H1 (cell line): ENCODE measurements at regions not wholly inside any gene's neighbourhood (a gene's known extent, or its start where the extent isn't known, plus 50 kb on each side); places are given as distances from the start of the nearest gene placed in this dataset.

Experiments
- CREB1 ChIP-seq: IDR thresholded peaks from 2 replicates; pipeline ENCODE4 v1.6.1; 2012; ENCODE audit warnings: inconsistent platforms
- CTCF ChIP-seq, 3 experiments: IDR thresholded peaks; 1 replicate in 2 of 3; 2 replicates in 1 of 3; pipeline versions ENCODE4 v1.5.1 to v1.6.1; 2011; ENCODE audit warnings: low read length in 3 of 3, mild to moderate bottlenecking in 3 of 3, inconsistent platforms in 2 of 3, low read depth in 1 of 3, moderate library complexity in 1 of 3; ENCODE audit not compliant: insufficient read depth in 1 of 3; ENCODE audit errors: control extremely low read depth in 1 of 3
- EP300 ChIP-seq, 2 experiments: IDR thresholded peaks; 1 replicate in 1 of 2; 2 replicates in 1 of 2; pipeline ENCODE4 v1.6.1; 2011 to 2012; ENCODE audit warnings: low read depth in 2 of 2, low read length in 2 of 2, mild to moderate bottlenecking in 2 of 2, borderline replicate concordance in 1 of 2, inconsistent platforms in 1 of 2, moderate library complexity in 1 of 2
- EZH2 ChIP-seq: fragments of 200-600 bp; sonication (generic); IDR thresholded peaks from 2 replicates; pipeline ENCODE4 v1.7.1; 2012; ENCODE audit warnings: low read depth, mild to moderate bottlenecking, moderate library complexity, low read length, inconsistent platforms; ENCODE audit not compliant: severe bottlenecking
- JUND ChIP-seq: IDR thresholded peaks from 2 replicates; pipeline ENCODE4 v1.6.1; 2011; ENCODE audit warnings: mild to moderate bottlenecking, improper control_type of control experiment, low read length
- MAX ChIP-seq: IDR thresholded peaks from 2 replicates; pipeline ENCODE4 v1.6.1; 2012; ENCODE audit warnings: inconsistent platforms
- POLR2A ChIP-seq, 2 experiments: IDR thresholded peaks; 1 replicate in 1 of 2; 2 replicates in 1 of 2; pipeline ENCODE4 v1.6.1; 2011; ENCODE audit warnings: low read depth in 2 of 2, low read length in 2 of 2, mild to moderate bottlenecking in 2 of 2; ENCODE audit errors: control extremely low read depth in 1 of 2
- POLR2AphosphoS5 ChIP-seq: IDR thresholded peaks from 2 replicates; pipeline ENCODE4 v1.6.1; 2011; ENCODE audit warnings: low read depth, low read length
- RAD21 ChIP-seq, 2 experiments: IDR thresholded peaks in 1 of 2; conservative IDR thresholded peaks in 1 of 2; 2 replicates each; pipeline ENCODE4 v1.6.1; 2011; ENCODE audit warnings: low read depth in 2 of 2, low read length in 2 of 2, improper control_type of control experiment in 1 of 2, inconsistent platforms in 1 of 2, mild to moderate bottlenecking in 1 of 2, moderate library complexity in 1 of 2
- SP2 ChIP-seq: IDR thresholded peaks from 2 replicates; pipeline ENCODE4 v1.6.1; 2012; ENCODE audit warnings: mild to moderate bottlenecking, low read length, inconsistent platforms
- ZNF274 ChIP-seq: IDR thresholded peaks from 2 replicates; pipeline ENCODE4 v1.7.0; 2012; ENCODE audit warnings: low read length, borderline replicate concordance; ENCODE audit errors: extremely low read depth

GRCh38 chr4:65880594-65880993 is 210.3 kb upstream of the EPHA5 start:
- no peak for TF ChIP-seq CTCF (IDR thresholded peaks at IDR 0.05; ENCODE audit: control extremely low read depth in 1 of 3, insufficient read depth in 1 of 3, low read depth in 1 of 3, low read length in 3 of 3)
- no peak for TF ChIP-seq JUND
- TF ChIP-seq EZH2: no peak
- no peak for TF ChIP-seq ZNF274
- TF ChIP-seq MAX: no peak
- no peak for TF ChIP-seq RAD21 (IDR thresholded peaks at IDR 0.05 in 1 of 2, conservative IDR thresholded peaks at IDR 0.05 in 1 of 2; ENCODE audit: low read depth in 2 of 2, low read length in 2 of 2)
- no peak for TF ChIP-seq EP300 (IDR thresholded peaks at IDR 0.05; ENCODE audit: borderline replicate concordance in 1 of 2, low read depth in 2 of 2, low read length in 2 of 2)
- no peak for TF ChIP-seq POLR2AphosphoS5
- TF ChIP-seq POLR2A (IDR thresholded peaks at IDR 0.05; ENCODE audit: control extremely low read depth in 1 of 2, low read depth in 2 of 2, low read length in 2 of 2): no peak
- TF ChIP-seq CREB1: no peak
- TF ChIP-seq SP2: no peak
